IMR-90 (cell line): ENCODE measurements at regions not wholly inside any gene's neighbourhood (a gene's known extent, or its start where the extent isn't known, plus 50 kb on each side); places are given as distances from the start of the nearest gene placed in this dataset.

ENCODE experiments used
- BHLHE40 ChIP-seq: fragments of 150-350 bp; IDR thresholded peaks from 2 replicates; pipeline ENCODE4 v1.6.1; 2016; ENCODE audit warnings: mild to moderate bottlenecking, low read depth, low read length
- CEBPB ChIP-seq: IDR thresholded peaks from 2 replicates; pipeline ENCODE4 v1.6.1; 2012; ENCODE audit warnings: low read depth, low read length, improper control_type of control experiment
- CHD1 ChIP-seq: IDR thresholded peaks from 2 replicates; pipeline ENCODE4 v1.6.1; 2012; ENCODE audit warnings: low read depth, low read length, improper control_type of control experiment
- MAFK ChIP-seq: IDR thresholded peaks from 2 replicates; pipeline ENCODE4 v1.6.1; 2012; ENCODE audit warnings: low read depth, low read length, improper control_type of control experiment
- MAZ ChIP-seq: IDR thresholded peaks from 2 replicates; pipeline ENCODE4 v1.6.1; 2012; ENCODE audit warnings: low read depth, mild to moderate bottlenecking, low read length, improper control_type of control experiment, moderate library complexity, borderline replicate concordance
- MXI1 ChIP-seq: IDR thresholded peaks from 2 replicates; pipeline ENCODE4 v1.6.1; 2012; ENCODE audit warnings: low read depth, mild to moderate bottlenecking, low read length, moderate library complexity, borderline replicate concordance
- NFE2L2 ChIP-seq: fragments of 150-350 bp; IDR thresholded peaks from 2 replicates; pipeline ENCODE4 v1.6.1; 2016; ENCODE audit warnings: low read depth, mild to moderate bottlenecking, low read length
- POLR2A ChIP-seq: IDR thresholded peaks from 2 replicates; pipeline ENCODE4 v1.6.1; 2012; ENCODE audit warnings: mild to moderate bottlenecking, low read depth, low read length
- RAD21 ChIP-seq: IDR thresholded peaks from 2 replicates; pipeline ENCODE4 v1.6.1; 2012; ENCODE audit warnings: low read length, improper control_type of control experiment
- RFX5 ChIP-seq: IDR thresholded peaks from 2 replicates; pipeline ENCODE4 v1.8.0; 2012; ENCODE audit warnings: low read depth, mild to moderate bottlenecking, low read length, moderate library complexity
- SMC3 ChIP-seq: fragments of 150-350 bp; IDR thresholded peaks from 2 replicates; pipeline ENCODE4 v1.6.1; 2016; ENCODE audit warnings: low read depth, mild to moderate bottlenecking, antibody characterized with exemption, low read length, moderate library complexity
- TF ChIP-seq, protein P1 (sequence below): fragments of 150-350 bp; IDR thresholded peaks from 2 replicates; pipeline ENCODE4 v1.6.1; 2017; ENCODE audit warnings: mild to moderate bottlenecking, antibody characterized with exemption, low read length, low read depth
- TF ChIP-seq, protein P2 (sequence below): conservative IDR thresholded peaks from 2 replicates; pipeline ENCODE4 v1.5.1; 2012; ENCODE audit warnings: mild to moderate bottlenecking, low read depth, low read length, improper control_type of control experiment

DNA sequence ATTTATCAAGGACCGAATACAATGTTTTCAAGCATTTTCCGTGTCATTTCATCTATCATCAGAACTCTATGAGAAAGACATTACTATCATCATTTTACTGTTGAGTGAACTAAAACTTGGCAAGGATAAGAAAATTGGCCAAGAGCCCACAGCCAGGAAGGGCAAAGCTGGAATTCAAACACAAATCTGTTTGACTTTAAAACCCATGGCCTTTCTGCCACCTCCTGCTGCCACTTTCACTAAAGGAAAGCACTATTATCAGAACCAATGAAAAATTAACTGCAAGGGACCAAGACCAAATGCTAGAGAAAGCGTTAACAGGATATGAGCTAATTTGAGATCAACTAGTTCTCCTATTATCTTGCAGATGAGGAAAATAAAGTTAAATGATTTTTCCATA lies 2759.2 kb downstream of the ARAP2 start:
- TF ChIP-seq, protein P1, sequence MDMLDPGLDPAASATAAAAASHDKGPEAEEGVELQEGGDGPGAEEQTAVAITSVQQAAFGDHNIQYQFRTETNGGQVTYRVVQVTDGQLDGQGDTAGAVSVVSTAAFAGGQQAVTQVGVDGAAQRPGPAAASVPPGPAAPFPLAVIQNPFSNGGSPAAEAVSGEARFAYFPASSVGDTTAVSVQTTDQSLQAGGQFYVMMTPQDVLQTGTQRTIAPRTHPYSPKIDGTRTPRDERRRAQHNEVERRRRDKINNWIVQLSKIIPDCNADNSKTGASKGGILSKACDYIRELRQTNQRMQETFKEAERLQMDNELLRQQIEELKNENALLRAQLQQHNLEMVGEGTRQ: no peak
- TF ChIP-seq, protein P2, sequence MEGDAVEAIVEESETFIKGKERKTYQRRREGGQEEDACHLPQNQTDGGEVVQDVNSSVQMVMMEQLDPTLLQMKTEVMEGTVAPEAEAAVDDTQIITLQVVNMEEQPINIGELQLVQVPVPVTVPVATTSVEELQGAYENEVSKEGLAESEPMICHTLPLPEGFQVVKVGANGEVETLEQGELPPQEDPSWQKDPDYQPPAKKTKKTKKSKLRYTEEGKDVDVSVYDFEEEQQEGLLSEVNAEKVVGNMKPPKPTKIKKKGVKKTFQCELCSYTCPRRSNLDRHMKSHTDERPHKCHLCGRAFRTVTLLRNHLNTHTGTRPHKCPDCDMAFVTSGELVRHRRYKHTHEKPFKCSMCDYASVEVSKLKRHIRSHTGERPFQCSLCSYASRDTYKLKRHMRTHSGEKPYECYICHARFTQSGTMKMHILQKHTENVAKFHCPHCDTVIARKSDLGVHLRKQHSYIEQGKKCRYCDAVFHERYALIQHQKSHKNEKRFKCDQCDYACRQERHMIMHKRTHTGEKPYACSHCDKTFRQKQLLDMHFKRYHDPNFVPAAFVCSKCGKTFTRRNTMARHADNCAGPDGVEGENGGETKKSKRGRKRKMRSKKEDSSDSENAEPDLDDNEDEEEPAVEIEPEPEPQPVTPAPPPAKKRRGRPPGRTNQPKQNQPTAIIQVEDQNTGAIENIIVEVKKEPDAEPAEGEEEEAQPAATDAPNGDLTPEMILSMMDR: no peak
- TF ChIP-seq POLR2A: no peak
- TF ChIP-seq MAZ: no peak
- no peak for TF ChIP-seq CHD1
- no peak for TF ChIP-seq NFE2L2
- TF ChIP-seq CEBPB: no peak
- TF ChIP-seq RFX5: no peak
- TF ChIP-seq MAFK: no peak
- no peak for TF ChIP-seq RAD21
- TF ChIP-seq SMC3: no peak
- no peak for TF ChIP-seq MXI1
- no peak for TF ChIP-seq BHLHE40
